ENCODE measurements at regions not wholly inside any gene's neighbourhood (a gene's known extent, or its start where the extent isn't known, plus 50 kb on each side); places are given as distances from the start of the nearest gene placed in this dataset.

DNA sequence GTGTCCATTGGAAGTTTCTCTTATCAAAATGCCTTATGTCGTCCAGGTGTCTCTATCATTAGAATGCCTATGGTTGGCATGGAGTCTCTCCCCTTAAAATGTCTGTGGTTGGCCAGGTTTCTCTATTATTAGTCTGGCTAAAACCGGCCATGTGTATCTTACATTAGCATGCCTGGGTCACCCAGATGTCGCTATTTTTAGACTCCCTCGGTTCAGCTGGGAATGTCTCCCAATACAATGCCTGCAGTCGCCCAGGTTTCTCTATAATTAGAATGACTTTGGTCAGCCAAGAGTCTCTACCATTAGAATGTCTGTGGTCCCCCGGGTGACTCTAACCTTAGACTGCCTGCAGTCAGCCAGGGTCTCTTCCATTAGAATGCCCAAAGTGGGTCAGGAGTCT lies 1536.1 kb downstream of the UQCRFS1 start:
- intact Hi-C loops (cut with DNase I), result loop anchor here in 2 of 10 donors (10.0 kb wide), 1 partner anchor 118 kb away; no protein-coding TSS in a partner anchor
- DNase-seq (peak in 1 of 2 donors; percentile 53), ATAC-seq (peak; percentile 75 to 93 (median 88))
- H3K27me3 ChIP-seq, result no peaks in the 10 kb centered on the region
- H3K9me3 ChIP-seq, result peaks cover 0 to 92% (median 0%) of the 10 kb centered on the region in 11 donors
- no peaks in the 10 kb centered on the region for H3K36me3 ChIP-seq
- WGBS, 2 donors, result 27 to 44% methylated on average over 6 of the region's 6 CpGs
- TF ChIP-seq, protein P1, sequence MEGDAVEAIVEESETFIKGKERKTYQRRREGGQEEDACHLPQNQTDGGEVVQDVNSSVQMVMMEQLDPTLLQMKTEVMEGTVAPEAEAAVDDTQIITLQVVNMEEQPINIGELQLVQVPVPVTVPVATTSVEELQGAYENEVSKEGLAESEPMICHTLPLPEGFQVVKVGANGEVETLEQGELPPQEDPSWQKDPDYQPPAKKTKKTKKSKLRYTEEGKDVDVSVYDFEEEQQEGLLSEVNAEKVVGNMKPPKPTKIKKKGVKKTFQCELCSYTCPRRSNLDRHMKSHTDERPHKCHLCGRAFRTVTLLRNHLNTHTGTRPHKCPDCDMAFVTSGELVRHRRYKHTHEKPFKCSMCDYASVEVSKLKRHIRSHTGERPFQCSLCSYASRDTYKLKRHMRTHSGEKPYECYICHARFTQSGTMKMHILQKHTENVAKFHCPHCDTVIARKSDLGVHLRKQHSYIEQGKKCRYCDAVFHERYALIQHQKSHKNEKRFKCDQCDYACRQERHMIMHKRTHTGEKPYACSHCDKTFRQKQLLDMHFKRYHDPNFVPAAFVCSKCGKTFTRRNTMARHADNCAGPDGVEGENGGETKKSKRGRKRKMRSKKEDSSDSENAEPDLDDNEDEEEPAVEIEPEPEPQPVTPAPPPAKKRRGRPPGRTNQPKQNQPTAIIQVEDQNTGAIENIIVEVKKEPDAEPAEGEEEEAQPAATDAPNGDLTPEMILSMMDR (IDR thresholded peaks at IDR 0.05), result no peak
- peaks cover 0 to 63% (median 26%) of the 10 kb centered on the region in 9 donors for H3K4me1 ChIP-seq
- peak overlapping the region in 6 of 10 donors; percentile 55 to 86 (median 76) for H3K27ac ChIP-seq
- H3K4me3 ChIP-seq, result no peak overlapping the region

DNA sequence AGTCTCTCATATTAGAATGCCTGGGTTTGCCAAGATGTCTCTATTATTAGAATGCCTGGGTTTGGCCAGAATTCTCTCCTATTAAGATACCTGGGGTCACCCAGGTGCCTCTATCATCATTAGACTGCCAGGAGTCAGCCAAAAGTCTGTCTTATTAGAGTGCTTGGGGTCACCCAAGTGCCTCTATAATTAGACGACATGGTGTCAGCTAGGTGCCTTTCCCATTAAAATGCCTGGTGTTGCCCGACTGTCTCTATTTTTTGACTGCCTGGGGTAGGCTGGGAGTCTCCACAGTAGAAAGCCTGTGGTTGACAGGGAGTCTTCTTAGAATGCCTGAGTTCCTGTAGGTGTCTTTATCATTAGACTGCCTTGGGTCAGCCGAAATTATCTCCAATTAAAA lies 1536.6 kb downstream of the UQCRFS1 start:
- TF ChIP-seq, protein P1 (IDR thresholded peaks at IDR 0.05), result no peak
- intact Hi-C loops (cut with DNase I), result loop anchor here in 2 of 10 donors (10.0 kb wide), 1 partner anchor 118 kb away; no protein-coding TSS in a partner anchor
- peaks cover 0 to 86% (median 0%) of the 10 kb centered on the region in 11 donors for H3K9me3 ChIP-seq
- DNase-seq, result no peak
- H3K4me1 ChIP-seq, result peaks cover 0 to 67% (median 26%) of the 10 kb centered on the region in 9 donors
- 40 to 63% methylated on average over 3 of the region's 3 CpGs for whole genome bisulfite sequencing, 2 donors
- no peaks in the 10 kb centered on the region for H3K27me3 ChIP-seq
- H3K4me3 ChIP-seq, result no peak overlapping the region
- ATAC-seq, result peak; percentile 17 to 62 (median 28)
- peak overlapping the region in 6 of 10 donors; percentile 55 to 86 (median 76) for H3K27ac ChIP-seq
- H3K36me3 ChIP-seq, result no peaks in the 10 kb centered on the region

DNA sequence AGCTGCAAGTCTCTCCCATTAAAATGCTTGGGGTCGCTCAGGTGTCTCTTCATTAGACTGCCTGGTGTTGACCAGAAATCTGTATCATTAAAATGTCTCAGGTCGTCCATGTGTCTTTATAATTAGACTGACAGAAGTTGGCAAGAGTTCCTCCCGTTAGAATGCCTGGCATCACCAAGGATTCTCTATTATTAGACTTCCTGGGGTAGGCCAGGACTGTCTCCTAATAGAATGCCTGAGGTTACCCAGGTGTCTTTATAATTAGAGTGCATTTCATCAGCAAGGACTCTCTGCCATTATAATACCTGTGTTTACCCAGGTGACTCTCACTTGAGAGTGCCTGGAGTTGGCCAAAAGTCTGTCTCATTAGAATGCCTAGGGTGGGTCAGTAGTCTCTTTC lies 1537.2 kb downstream of the UQCRFS1 start:
- H3K27ac ChIP-seq, result peak overlapping the region in 5 of 10 donors; percentile 69 to 86 (median 79)
- H3K4me1 ChIP-seq, result peaks cover 0 to 67% (median 26%) of the 10 kb centered on the region in 9 donors
- DNase-seq (no peak), ATAC-seq (peak in 7 of 8 donors; percentile 18 to 63 (median 40))
- no peak overlapping the region for H3K4me3 ChIP-seq
- no peaks in the 10 kb centered on the region for H3K36me3 ChIP-seq
- intact Hi-C loops (cut with DNase I), result loop anchor here in 2 of 10 donors (10.0 kb wide), 1 partner anchor 119 kb away; no protein-coding TSS in a partner anchor
- H3K9me3 ChIP-seq, result peaks cover 0 to 85% (median 0%) of the 10 kb centered on the region in 11 donors
- TF ChIP-seq, protein P1 (IDR thresholded peaks at IDR 0.05), result no peak
- WGBS, 2 donors, result 15 to 26% methylated on average over 3 of the region's 3 CpGs
- H3K27me3 ChIP-seq, result no peaks in the 10 kb centered on the region

DNA sequence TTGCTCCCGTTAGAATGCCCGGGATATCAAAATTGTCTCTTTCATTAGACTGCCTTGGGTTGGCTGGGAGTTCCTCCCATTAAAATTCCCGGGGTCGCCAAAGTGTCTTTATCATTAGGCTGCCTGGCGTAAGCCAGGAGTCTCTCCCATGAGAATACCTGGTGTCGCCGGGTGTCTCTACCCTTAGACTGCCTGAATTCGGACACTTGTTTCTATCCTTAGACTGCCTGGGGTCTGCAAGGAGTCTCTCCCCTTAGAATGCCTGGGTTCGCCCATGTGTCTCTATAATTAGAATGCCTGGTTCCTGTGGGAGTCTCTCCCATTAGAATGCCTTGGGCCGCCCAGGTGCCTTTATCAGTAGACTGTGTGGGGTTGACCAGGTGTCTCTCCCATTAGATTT lies 1538.2 kb downstream of the UQCRFS1 start:
- DNase-seq, result no peak
- no peaks in the 10 kb centered on the region for H3K36me3 ChIP-seq
- no peak for ATAC-seq
- intact Hi-C loops (cut with DNase I), result loop anchor here in 2 of 10 donors (10.0 kb wide), 1 partner anchor 120 kb away; no protein-coding TSS in a partner anchor
- 80 to 82% methylated on average over 10 of the region's 10 CpGs for WGBS, 2 donors
- H3K27ac ChIP-seq, result peak overlapping the region in 1 of 10 donors; percentile 3
- peaks cover 0 to 67% (median 26%) of the 10 kb centered on the region in 9 donors for H3K4me1 ChIP-seq
- peaks cover 0 to 84% (median 0%) of the 10 kb centered on the region in 11 donors for H3K9me3 ChIP-seq
- no peak overlapping the region for H3K4me3 ChIP-seq
- TF ChIP-seq, protein P1 (IDR thresholded peaks at IDR 0.05), result no peak
- H3K27me3 ChIP-seq, result no peaks in the 10 kb centered on the region

Measured in heart right ventricle (tissue), 16 donors.